Adrenal gland (tissue), 9 donors: ENCODE measurements at regions not wholly inside any gene's neighbourhood (a gene's known extent, or its start where the extent isn't known, plus 50 kb on each side); places are given as distances from the start of the nearest gene placed in this dataset.

Experiments
- DNase-seq, 7 donors: peaks; one replicate each; pipeline ENCODE4 v3.0.0-alpha.2; 2019 to 2020
- H3K27ac ChIP-seq, 5 donors: fragments of 200-600 bp; sonication (generic) in 4 of 5; 1 replicate in 3 of 5; 2 replicates in 2 of 5; pipeline versions ENCODE4 v1.5.1 to v1.8.0; 2016 to 2020; ENCODE audit warnings: mild to moderate bottlenecking in 1 of 5
- H3K27me3 ChIP-seq: fragments of 200-600 bp; 2 replicates; pipeline ENCODE4 v1.8.0; 2021
- H3K36me3 ChIP-seq, 2 donors: fragments of 200-600 bp; replicated peaks in 1 of 2; 1 replicate in 1 of 2; 2 replicates in 1 of 2; pipeline versions ENCODE4 v1.5.1 to v1.8.0; 2018 to 2022
- H3K4me1 ChIP-seq, 2 donors: fragments of 200-600 bp; replicated peaks in 1 of 2; 1 replicate in 1 of 2; 2 replicates in 1 of 2; pipeline versions ENCODE4 v1.5.1 to v1.8.0; 2018 to 2021
- H3K4me3 ChIP-seq, 4 donors: fragments of 200-600 bp; sonication (generic) in 3 of 4; one replicate each; pipeline ENCODE4 v1.5.1; 2016 to 2018
- H3K9me3 ChIP-seq, 3 donors: fragments of 200-600 bp; sonication (generic) in 1 of 3; replicated peaks in 1 of 3; 1 replicate in 2 of 3; 2 replicates in 1 of 3; pipeline versions ENCODE4 v1.5.1 to v1.8.0; 2016 to 2021
- CTCF ChIP-seq, 6 experiments: fragments of 450-650 bp in 4 of 6; fragments of 200-600 bp in 2 of 6; sonication (generic) in 1 of 6; IDR thresholded peaks; 1 replicate in 5 of 6; 2 replicates in 1 of 6; pipeline versions ENCODE4 v1.5.1 to v1.8.0; 2016 to 2021; ENCODE audit warnings: antibody characterized with exemption in 6 of 6, mild to moderate bottlenecking in 2 of 6, moderate library complexity in 1 of 6
- POLR2A ChIP-seq, 2 donors: fragments of 450-650 bp; IDR thresholded peaks; one replicate each; pipeline ENCODE4 v1.6.1; 2017; ENCODE audit warnings: antibody characterized with exemption in 2 of 2, mild to moderate bottlenecking in 2 of 2, moderate library complexity in 1 of 2
- WGBS, 4 donors: extraction: QIAGEN DNeasy Blood & Tissue Kit in 2 of 4; methylation state at CpG; one replicate each; pipeline versions ENCODE4 v1.1.5 to v1.1.7; 2013 to 2017; 5-methylcytosine and 5-hydroxymethylcytosine counted together
- intact Hi-C, 2 donors: fragments of 100-400 bp; cut with DNase I; formaldehyde crosslinking; loops; one replicate each; pipeline versions ENCODE4 v1.14.1 to v1.15.0; 2022 to 2023
- donor health status: healthy with polysubstance abuse.
- donor health status: Bipolar disorder and iron deficiency.
- donor health status: DM: yes; HTN: yes; CAD: no.
- donor health status: DM: no; HTN: no; CAD: no.
- donor health status: DM: no; HTN: no; CAD: no.

DNA sequence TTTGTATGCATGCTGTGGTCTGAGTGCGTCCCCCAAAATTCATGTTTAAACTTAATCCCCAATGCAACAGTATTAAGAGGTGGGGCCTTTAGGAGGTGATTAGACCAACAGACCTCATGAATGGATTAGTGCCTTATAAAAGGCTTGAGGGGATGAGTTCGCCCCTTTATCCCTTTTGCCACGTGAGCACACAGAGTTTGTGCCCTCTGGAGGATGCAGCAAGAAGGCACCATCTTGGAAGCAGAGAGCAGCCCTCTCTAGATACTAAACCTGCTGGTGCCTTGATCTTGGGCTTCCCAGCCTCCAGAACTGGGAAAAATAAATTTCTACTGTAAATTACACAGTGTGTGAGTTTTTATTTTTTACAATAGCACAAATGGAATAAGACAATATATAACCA is 177.1 kb upstream of the SPRY4 start:
- no peak for DNase-seq
- Histone ChIP-seq H3K9me3 (no peaks in the 10 kb centered on the region), H3K27me3 (no peaks in the 10 kb centered on the region), H3K27ac (no peak overlapping the region), H3K4me3 (no peak overlapping the region), H3K4me1 (no peaks in the 10 kb centered on the region), H3K36me3 (no peaks in the 10 kb centered on the region)
- no peak for TF ChIP-seq POLR2A (IDR thresholded peaks at IDR 0.05)
- TF ChIP-seq CTCF (IDR thresholded peaks at IDR 0.05) = no peak
- intact Hi-C loops = no loop called here
- 84 to 94% (median 90%) methylated on average over 3 of the region's 3 CpGs for WGBS, 4 donors

- Histone ChIP-seq H3K9me3 (no peaks in the 10 kb centered on the region), H3K27me3 (no peaks in the 10 kb centered on the region), H3K4me3 (no peak overlapping the region), H3K27ac (no peak overlapping the region), H3K36me3 (no peaks in the 10 kb centered on the region), H3K4me1 (no peaks in the 10 kb centered on the region)
- 92 to 94% (median 93%) methylated on average over 3 of the region's 3 CpGs for WGBS, 4 donors
- intact Hi-C loops = no loop called here
- TF ChIP-seq POLR2A (IDR thresholded peaks at IDR 0.05) (no peak), CTCF (IDR thresholded peaks at IDR 0.05) (no peak)
- DNase-seq = no peak
Observed at GRCh38 chr5:142500227-142500905, 175.5 kb upstream of the SPRY4 start.

DNA sequence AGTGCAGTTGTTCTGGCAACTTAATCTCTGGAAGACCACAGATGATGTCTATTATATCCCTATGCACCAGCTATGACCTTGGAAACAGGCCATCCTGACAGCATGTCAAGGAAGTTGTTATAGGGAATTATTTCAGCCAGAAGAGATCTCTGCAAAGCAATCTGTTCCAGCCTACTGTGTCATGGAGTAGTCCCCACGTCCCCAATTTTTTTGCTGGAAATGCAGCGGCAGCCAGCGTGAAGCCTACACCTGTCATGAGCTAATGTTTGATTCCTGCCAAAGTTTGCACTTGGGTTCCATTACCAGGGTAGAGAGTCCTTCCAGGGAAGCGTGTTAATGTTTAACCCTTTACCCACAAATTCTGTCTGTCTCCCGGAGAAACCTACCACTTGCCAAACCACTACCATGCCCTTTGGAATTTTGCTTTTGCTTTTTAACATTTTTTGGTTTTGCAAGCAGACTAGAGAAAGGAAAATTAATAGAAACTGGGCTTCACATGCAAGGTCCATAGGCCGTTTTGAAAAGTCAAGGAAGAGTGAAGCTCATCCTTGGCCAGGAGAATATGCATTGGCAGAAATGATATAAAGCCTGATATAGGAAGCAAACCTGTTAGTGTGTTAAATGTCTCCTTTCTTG is 174.9 kb upstream of the SPRY4 start:
- no peak for DNase-seq
- Histone ChIP-seq H3K27me3 (no peaks in the 10 kb centered on the region), H3K9me3 (no peaks in the 10 kb centered on the region), H3K36me3 (no peaks in the 10 kb centered on the region), H3K4me1 (no peaks in the 10 kb centered on the region), H3K4me3 (no peak overlapping the region), H3K27ac (no peak overlapping the region)
- no peak for TF ChIP-seq POLR2A (IDR thresholded peaks at IDR 0.05)
- no peak for TF ChIP-seq CTCF (IDR thresholded peaks at IDR 0.05)
- intact Hi-C loops = no loop called here
- 76 to 86% (median 85%) methylated on average over 6 of the region's 6 CpGs for WGBS, 4 donors

- Histone ChIP-seq H3K4me1 (no peaks in the 10 kb centered on the region), H3K9me3 (no peaks in the 10 kb centered on the region), H3K36me3 (no peaks in the 10 kb centered on the region), H3K4me3 (no peak overlapping the region), H3K27me3 (no peaks in the 10 kb centered on the region), H3K27ac (no peak overlapping the region)
- 91 to 99% (median 95%) methylated on average over 3 of the region's 3 CpGs for WGBS, 4 donors
- intact Hi-C loops = no loop called here
- TF ChIP-seq CTCF (IDR thresholded peaks at IDR 0.05) (no peak), POLR2A (IDR thresholded peaks at IDR 0.05) (no peak)
- no peak for DNase-seq
Observed at GRCh38 chr5:142498298-142498697, 173.5 kb upstream of the SPRY4 start.
